ENCODE measurements at regions not wholly inside any gene's neighbourhood (a gene's known extent, or its start where the extent isn't known, plus 50 kb on each side); places are given as distances from the start of the nearest gene placed in this dataset.

DNA sequence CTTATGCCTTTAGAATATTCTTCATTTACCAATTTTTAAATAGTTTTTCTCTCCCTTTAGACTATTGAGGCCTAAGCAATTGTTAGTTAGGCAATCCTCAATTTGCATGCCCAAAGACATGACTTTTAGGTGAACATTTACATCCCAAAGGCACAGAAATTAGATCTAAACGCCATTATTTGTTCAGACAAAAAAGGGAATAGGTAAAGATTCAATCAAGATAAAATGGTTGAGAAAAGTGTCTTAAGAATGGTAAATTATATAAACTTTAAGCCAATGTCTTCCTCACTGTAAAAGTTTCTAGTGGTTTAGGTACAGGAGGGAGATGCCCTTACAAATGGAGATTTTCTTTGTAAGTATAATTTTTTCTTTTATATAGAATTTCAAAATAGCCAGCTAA, 50.2 kb upstream of the MME start:
- TF ChIP-seq, protein P1, sequence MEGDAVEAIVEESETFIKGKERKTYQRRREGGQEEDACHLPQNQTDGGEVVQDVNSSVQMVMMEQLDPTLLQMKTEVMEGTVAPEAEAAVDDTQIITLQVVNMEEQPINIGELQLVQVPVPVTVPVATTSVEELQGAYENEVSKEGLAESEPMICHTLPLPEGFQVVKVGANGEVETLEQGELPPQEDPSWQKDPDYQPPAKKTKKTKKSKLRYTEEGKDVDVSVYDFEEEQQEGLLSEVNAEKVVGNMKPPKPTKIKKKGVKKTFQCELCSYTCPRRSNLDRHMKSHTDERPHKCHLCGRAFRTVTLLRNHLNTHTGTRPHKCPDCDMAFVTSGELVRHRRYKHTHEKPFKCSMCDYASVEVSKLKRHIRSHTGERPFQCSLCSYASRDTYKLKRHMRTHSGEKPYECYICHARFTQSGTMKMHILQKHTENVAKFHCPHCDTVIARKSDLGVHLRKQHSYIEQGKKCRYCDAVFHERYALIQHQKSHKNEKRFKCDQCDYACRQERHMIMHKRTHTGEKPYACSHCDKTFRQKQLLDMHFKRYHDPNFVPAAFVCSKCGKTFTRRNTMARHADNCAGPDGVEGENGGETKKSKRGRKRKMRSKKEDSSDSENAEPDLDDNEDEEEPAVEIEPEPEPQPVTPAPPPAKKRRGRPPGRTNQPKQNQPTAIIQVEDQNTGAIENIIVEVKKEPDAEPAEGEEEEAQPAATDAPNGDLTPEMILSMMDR (IDR thresholded peaks at IDR 0.05; ENCODE audit: insufficient read depth, low read length, missing control alignments) = no peak
- POLR2A ChIA-PET = interaction anchor here (0.7 kb wide), 1 partner anchor 41 kb away, joined by 3 read pairs; no protein-coding TSS in a partner anchor
- H3K4me3 ChIP-seq (ENCODE audit: low read depth, low read length) = no peak overlapping the region
- CTCF ChIA-PET = no interaction called here
- no peak for DNase-seq (ENCODE audit: low read depth, low spot score)

- POLR2A ChIA-PET = no interaction called here
- DNase-seq (ENCODE audit: low read depth, low spot score) = peak; percentile 26
- CTCF ChIA-PET = no interaction called here
Measured at GRCh38 chr3:155026999-155027591, 53.0 kb upstream of the MME start.

DNA sequence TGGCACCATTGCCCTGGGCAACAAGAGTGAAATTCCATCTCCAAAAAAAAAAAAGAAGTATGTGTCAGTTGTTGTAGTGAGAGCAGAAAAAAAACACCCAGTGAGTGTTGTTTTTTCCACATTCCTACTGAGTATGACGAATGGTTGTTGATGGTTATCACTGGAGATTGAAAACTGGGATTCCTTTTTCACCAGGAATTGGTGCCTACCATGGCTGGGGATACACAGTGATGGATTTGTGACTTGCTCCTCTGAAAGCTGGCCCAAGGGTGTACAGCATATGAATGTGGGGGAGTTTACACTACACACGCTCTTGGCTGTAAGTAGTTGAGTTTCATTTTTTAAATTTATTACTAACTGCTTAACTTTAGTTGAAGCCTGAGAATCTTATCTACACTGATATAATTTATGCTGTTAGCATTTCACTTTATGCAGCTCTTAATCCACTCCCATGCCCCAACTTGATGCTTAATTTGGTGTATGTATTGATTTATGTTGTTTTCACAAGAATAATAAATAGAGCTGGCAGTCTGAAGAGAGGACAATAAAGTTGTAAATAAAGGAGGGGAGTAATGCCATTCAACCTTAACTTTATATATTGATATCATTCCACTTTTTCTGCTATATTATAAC, 56.0 kb upstream of the MME start:
- DNase-seq (ENCODE audit: low read depth, low spot score) = peak; percentile 33
- TF ChIP-seq, protein P1 (IDR thresholded peaks at IDR 0.05; ENCODE audit: insufficient read depth, low read length, missing control alignments) = no peak
- POLR2A ChIA-PET = no interaction called here
- CTCF ChIA-PET = no interaction called here
- no peak overlapping the region for H3K4me3 ChIP-seq (ENCODE audit: low read depth, low read length)

More at GRCh38 chr3:155026999-155027591, 53.0 kb upstream of the MME start:
- H3K4me3 ChIP-seq (ENCODE audit: low read depth, low read length) = no peak overlapping the region
- TF ChIP-seq, protein P1 (IDR thresholded peaks at IDR 0.05; ENCODE audit: insufficient read depth, low read length, missing control alignments) = no peak

DNA sequence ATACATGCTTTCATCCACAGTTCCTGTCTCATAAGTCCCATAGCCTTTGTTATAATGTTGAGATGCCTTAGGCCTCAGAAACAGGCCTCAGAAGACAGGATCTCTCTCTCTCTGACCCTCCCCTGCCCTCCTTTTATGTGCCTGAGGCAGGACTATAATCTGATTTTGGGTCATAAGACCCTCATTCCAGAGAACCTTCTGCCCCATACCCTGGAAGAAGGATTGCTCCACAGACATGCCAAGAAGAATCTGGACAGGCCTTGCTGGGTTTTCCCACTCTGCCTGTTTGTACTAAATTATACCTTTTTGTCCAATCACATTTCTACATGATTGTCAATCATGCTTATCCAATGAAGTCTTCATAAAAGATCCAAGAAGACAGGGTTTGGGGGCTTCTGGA, 57.2 kb upstream of the MME start:
- DNase-seq (ENCODE audit: low read depth, low spot score) = no peak
- no peak overlapping the region for H3K4me3 ChIP-seq (ENCODE audit: low read depth, low read length)
- TF ChIP-seq, protein P1 (IDR thresholded peaks at IDR 0.05; ENCODE audit: insufficient read depth, low read length, missing control alignments) = no peak
- POLR2A ChIA-PET = no interaction called here
- CTCF ChIA-PET = no interaction called here

DNA sequence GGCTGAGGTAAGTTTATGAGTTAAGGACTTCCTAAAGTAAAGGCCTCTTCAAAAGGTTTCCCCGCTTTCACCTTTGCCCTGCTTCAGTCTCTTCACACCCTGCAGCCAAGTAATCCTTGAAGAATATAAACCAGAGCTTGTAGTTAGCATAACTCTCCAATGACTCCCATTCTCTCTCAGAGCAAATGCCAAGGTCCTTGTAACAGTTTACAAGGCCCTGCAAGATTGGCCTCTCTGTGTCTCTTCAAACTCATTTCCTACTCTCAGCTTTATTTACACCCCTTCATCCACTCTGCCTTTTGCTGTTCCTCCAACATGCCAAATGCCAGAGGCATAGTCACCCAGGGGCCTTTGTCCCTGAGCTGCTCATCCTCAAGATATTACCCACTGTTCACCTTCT, 60.5 kb upstream of the MME start:
- DNase-seq (ENCODE audit: low read depth, low spot score) = no peak
- no peak overlapping the region for H3K4me3 ChIP-seq (ENCODE audit: low read depth, low read length)
- POLR2A ChIA-PET = no interaction called here
- TF ChIP-seq, protein P1 (IDR thresholded peaks at IDR 0.05; ENCODE audit: insufficient read depth, low read length, missing control alignments) = no peak
- CTCF ChIA-PET = interaction anchor here (0.7 kb wide), 1 partner anchor 11 kb away, joined by 3 read pairs; no protein-coding TSS in a partner anchor

GRCh38 chr3:155018621-155019330, 61.3 kb upstream of the MME start:
- H3K4me3 ChIP-seq (ENCODE audit: low read depth, low read length) = no peak overlapping the region
- TF ChIP-seq, protein P1 (IDR thresholded peaks at IDR 0.05; ENCODE audit: insufficient read depth, low read length, missing control alignments) = no peak
- POLR2A ChIA-PET = no interaction called here
- CTCF ChIA-PET = no interaction called here
- no peak for DNase-seq (ENCODE audit: low read depth, low spot score)
